Stimulated activated CD8-positive, alpha-beta memory T cell treated with anti-CD3 and anti-CD28 coated beads, Interleukin-4, amount 100 ng/mL, for 48 hours (primary cell): ENCODE measurements at regions not wholly inside any gene's neighbourhood (a gene's known extent, or its start where the extent isn't known, plus 50 kb on each side); places are given as distances from the start of the nearest gene placed in this dataset.
"Not testable (repeated sequence)": the region's sequence is repeated elsewhere in the genome, so short reads cannot be mapped to it uniquely, and the experiment has no call there.

Experiments used
- DNase-seq: peaks from one replicate; pipeline ENCODE4 v3.0.0-alpha.2; 2020

DNA sequence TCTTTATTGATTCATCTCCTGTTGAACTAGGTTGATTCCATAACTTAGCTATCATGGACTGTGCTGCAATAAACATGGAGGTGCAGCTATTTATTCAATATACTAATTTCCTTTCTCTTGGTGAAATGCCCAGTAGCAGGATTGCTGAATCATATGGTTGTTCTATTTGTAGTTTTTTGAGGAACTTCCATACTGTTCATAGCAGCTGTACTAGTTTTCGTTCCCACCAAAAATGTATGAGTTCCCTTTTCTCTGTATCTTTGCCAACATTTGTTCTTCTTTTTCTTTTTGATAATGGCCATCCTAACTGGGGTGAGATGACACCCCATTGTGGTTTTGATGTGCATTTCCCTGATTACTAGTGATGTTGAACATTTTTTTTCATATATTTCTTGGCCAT, 87.2 kb upstream of the NAV2 start:
- no peak for DNase-seq

DNA sequence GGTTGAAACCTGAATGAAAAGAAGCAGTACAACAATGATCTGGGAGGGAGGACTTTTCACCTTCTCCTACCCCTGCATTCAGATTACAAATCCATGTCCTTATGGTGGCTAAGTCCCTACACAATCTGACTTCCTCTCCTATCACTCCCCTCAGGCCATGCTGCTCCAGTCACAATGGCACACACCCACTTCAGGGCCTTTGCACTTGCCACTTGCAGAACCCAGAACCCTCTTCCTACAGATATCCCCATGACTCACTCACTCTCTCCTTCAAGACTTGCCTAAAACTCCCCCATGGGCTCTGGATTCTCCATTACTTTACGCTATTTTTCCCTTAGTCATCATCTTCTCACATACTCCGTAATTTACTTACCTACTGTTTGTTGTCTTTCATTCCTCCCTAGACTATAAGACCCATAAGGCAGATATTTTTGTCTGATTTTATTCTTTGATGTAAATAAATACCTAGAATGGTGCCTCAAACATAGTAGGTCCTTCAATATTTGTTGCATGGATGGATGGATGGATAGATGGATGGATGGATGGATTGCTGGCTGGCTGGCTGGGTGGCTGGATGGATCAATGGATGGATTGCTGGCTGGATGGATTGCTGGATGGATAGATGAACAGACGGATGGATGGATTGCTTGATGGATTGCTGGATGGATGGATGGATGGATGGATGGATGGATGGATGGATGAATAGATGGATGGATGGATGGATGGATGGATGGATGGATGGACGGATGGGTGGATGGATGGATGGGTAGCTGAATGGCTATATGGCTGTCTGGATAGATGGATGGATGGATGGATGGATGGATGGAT, 94.7 kb upstream of the NAV2 start:
- DNase-seq = no peak

DNA sequence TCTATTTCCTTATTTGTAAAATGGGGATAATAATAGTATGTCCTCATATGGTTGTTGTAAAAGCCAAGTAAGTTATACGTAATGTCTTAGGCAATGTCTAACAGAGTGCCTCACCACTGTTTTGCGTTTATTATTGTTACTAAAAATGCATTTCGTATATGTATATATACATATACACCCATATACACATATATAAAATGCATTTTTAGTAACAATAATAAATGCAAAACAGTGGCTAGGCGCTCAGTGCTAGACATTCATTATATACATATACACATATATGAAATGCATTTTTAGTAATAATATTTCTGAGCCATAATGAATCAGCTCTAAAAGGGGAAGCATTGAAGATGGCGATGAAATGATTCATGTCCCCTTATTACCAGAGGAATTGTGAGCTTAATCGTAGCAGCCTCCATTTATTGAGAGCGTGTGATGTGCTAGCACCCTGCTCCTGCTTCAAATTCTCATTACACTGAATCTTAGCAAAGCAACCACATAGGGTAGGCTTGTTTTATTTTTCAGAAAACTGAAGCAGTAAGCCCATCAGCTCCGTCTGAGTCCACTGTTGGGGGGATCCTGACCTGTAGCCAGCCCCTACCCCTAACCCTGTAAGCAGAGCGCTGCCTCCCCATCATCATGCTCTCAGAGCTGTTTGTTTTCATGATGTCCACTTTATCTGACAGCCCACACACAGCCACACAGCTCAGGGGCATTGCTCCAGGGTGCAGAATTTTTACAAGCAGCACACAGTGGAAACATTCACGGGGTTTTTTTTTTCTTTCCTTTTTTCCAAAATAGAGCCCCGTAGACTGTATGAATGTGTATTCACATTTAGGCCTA, 97.1 kb upstream of the NAV2 start:
- DNase-seq = no peak

DNA sequence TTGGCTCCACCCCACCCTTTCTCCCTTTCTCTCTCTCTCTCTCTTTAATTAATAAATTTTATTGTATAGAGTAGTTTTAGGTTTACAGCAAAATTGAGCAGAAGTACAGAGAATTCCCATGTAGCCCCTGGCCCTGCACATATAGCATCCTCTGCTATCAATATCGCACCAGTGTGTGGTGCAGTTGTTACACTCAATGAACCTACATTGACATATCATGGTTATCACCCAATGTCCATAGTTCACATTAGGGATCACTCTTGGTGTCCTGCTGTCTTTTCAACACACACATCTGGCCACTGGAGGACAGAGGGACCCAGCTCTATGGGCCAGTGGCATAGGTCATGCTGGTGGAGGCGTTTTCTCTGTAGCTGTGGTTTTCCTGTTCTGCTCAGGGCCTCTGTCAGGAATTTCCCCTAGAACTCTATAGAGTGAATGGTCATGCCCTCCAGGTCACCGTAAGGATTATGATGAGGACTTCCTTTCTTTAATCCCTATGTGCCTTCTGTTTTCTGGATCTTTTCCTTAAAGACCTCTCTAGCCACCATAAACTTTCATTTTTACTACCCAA, 98.2 kb upstream of the NAV2 start:
- DNase-seq = no peak

DNA sequence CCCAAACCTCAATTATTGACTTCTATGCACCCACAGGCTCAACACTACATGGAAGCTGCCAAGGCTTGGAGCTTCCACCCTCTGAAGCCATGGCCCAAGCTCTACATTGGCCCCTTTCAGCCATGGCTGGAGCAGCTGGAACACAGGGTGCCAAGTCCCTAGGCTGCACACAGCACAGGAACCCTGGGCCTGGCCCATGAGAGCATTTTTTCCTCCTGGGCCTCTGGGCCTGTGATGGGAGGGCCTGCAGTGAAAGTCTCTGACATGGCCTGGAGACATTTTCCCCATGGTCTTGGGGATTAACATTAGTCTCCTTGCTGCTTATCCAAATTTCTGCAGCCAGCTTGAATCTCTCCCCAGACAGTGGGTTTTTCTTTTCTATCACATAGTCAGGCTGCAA, 100.6 kb upstream of the NAV2 start:
- DNase-seq = not testable (repeated sequence)

DNA sequence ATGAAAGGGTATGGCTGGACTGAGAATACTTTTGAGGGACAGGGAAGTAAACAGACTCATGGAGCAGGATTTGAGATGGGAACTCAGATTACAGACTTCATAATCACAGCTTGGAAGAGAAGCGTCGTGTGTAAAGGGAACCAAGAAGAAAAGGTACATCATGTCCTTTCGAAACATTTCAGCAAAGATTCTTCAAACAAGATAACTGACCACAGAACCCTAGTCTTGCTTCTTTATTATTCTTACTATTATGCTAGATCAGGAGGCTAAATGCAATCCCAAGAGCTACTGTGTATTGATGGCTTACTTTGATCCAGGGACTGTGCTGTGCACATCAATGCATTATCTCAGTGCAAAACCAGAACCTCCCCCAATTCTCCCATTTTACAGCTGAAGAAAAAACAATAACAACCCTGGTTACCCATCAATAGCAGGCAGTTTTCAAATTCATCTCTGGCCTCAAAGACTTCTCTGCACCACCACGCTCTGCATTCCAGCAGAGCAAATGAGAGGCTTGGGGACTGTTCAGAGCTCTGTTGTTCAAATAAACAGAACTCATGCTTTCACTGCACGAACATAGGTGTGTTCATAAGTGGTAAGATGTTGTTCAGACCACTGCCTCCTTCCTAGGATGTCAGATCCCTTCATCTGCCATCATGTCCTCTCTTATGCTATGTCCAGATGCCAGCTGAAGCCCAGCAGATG, 104.8 kb upstream of the NAV2 start:
- DNase-seq = no peak

DNA sequence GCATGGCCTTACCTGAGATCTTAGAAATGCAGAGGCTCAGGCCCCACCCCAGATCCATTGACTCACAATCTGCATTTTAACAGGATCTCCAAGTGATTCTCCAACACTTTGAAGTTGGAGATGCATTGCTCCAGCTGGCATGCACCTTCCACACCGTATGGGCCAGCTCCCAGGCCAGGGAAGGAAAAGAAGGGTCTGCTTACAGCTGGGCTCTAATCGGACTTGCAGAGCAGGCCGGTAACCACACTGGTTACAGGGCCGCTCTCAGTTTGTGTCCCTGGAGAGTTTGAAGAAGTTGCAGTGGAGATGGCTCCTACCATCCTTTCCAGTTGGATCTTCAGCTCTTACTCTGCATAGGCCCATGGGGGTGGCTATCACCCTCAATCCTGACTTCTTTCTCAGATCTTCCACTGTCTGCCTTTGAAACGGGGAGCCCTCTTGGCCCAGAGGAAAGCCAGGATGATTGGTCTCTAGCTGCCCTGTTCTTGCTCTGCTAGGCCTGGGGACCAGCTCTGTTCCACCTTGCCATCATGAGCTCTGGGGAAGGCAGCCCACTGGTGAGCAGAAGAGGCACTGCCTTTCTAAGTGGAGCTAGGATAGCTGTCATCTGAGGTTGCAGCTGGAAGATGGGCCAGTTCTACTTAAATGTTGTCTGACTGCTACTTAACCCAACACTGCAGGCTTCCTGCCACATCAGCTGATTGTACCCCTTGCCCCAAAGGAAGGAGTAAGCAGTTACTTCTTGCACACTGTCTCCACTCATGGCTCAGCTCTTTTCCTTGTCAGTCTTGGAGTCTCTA, 105.6 kb upstream of the NAV2 start:
- no peak for DNase-seq

DNA sequence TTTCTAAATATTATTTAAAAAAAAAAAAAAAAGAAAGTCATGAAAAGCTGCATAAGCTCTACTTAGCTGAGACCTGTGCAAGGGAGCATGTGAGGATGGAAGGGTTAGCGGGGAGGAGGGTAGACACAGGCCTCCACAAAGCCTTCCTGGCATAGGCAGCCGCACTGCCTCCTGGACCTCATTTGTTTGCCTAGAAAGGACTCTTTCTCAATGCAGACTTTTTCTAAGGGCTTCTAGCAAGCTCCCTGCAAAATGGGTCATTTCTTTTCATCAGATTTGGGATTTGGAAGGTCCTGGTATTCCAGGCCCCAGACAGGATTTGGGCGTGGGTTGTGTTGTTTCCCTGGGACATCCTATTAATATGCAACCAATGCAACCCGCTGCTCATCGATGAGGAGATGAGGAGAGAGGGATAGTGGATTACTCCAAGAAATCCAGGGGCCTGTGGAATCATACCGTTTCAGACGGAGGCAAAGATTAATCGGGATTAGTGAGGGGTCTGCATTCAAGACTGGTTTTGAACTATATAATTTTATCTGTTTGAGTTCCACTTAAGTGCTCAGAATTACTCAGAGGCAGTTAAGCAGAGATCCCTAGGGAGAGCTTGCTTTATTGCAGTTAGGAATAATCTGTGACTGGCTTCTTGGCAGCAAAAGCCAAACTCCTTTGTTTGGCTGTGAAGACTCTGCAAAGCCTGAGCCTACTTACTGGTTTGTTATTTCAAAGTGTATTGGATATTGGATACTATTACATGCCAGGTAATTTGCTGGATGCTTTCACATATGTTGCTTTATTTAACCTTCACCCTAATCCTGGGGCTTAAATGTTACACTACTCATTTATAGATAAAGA, 106.9 kb upstream of the NAV2 start:
- DNase-seq = no peak

DNA sequence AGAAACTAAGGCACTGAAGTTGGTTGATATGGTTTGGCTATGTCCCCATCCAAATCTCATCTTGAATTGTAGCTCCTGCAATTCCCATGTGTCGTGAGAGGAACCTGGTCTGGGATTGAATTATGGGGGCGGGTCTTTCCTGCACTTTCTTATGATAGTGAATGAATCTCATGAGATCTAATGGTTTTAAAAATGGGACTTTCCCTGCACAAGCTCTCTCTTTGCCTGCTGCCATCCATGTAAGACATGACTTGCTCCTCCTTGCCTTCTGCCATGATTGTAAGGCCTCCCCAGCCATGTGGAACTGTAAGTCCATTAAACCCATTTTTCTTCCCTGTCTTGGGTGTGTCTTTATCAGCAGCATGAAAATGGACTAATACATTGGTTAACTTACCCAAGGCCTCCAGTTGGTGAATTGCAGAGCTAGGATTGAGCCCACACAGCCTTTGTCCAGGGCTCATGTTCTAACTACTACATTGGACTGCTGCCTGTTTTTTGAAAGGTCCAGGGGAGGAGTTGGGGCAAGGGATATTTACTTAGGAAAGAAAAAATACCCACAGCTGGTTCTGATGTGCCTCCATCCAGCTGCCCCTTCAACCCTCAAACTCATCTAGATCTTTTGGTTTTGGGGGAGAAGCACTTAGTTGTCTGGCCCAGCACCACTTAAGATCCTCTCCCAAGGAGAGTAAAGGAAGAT, 107.8 kb upstream of the NAV2 start:
- no peak for DNase-seq

DNA sequence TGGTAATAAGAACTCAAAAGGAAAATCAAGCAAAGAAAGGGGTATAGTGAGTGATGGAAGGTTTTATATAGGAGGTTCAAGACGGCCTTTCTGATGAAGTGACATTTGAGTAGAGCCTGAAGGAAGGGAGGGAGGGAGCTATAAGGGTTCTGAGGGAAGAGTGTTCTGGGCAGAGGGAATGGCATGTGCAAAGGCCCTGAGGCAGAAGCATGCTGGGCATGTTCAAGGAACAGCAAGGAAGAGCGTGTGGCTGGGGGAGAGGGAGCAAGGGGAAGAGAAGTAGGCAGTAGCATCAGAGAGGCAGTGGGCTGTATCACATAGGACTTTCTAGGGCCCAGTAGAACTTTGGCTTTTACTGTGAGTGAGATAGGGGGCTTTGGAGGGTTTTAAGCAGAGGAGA, 108.9 kb upstream of the NAV2 start:
- DNase-seq = no peak

DNA sequence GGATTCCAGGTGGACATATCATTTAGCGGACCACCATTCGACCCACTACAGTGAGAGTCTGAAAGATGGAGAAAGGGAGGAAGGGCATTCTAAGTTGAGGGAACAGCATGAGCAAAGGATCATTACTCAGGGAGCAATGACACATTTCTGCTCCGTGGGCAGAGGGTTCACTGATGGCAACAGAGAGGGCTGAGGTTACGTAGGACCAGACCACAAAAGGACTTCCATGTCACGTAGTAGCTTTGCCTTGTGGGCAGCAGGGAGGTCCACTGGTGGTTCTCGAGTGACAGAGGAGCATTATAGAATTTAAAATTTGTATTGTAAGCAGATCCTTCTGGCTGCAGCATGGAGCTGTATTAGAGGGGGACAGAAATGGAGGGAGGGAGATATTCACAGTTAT, 109.7 kb upstream of the NAV2 start:
- no peak for DNase-seq

DNA sequence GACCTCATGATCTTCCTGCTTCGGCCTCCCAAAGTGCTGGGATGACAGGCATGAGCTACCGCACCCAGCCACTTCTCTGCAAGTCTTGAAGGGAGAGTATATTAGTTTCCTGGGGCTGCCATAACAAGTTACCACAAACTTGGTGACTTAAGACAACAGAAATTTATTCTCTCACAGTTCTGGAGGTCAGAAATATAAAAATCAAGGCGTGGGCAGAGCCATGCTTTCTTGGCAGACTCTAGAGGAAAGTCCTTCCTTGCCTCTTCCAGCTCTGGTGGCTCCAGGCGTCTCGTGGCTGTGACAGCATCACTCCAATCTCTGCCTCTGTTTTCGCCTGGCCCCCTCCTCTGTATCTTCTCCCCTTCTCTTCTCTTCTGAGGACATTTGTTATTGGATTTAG, 110.2 kb upstream of the NAV2 start:
- no peak for DNase-seq

DNA sequence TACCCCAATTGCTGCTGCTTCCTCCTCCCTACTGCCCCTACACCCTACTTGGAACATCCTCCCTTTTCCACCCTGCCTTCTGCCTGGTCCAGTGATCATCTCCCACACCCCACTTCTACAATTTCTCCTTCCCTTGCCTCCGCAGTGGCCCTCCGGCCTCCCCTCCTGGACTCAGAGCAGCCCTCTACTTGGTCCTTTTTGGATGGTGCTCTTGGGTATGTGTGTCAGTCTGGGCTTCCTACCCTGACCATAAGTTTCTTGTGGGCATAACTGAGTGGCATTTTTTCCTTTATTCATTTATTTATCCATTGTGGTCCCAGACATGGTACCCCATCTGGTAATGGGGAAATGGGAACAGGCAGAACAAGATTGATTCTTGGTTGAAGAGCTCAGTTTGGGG, 111.4 kb upstream of the NAV2 start:
- no peak for DNase-seq

DNA sequence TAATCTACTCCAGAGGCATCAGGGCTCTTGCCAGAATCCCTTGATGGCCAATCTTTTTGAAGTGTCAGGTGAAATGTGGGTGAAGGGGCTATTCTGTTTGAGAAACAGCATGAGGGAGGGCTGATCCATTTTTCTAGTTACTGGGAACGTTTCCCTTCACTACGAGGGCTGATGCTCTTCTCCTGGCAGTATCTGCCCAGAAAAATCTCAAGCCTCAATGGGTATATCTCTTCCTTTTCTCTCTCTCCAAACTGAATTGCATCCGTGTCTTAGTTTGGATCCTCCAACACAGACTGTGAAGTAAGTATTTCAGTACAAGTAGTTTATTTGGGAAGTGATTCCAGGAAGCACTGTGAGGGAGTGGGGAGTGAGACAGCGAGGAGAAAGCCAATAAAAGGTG, 113.0 kb upstream of the NAV2 start:
- no peak for DNase-seq

DNA sequence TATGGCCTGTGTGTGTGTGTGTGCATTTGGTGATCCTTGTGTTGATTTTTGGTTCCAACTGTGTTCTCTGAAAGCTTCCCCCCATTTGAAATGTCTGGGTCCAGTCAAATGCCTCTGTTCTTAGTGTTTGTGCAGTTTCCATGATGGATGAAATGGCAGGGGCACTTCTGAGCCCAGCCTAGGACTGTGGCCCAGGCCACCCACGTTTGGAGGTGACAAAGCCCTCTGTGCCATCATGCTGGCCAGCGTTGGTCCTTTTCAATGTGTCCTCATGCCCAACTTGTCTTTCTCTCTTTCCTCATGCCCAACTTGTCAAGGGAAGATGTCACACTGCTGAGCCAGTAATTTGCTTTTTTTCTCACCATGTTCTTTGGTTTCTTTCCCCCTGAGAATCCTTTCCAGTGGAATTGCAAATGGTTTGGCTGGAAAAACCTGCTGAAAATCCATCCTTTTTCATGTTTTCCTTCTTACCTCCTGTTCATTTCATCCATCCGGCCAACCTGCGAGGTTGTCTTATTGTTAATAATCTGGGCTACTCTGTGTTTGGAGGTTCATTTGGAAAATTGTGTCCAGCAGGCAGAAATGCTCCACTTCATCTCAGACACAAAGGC, 113.7 kb upstream of the NAV2 start:
- no peak for DNase-seq

DNA sequence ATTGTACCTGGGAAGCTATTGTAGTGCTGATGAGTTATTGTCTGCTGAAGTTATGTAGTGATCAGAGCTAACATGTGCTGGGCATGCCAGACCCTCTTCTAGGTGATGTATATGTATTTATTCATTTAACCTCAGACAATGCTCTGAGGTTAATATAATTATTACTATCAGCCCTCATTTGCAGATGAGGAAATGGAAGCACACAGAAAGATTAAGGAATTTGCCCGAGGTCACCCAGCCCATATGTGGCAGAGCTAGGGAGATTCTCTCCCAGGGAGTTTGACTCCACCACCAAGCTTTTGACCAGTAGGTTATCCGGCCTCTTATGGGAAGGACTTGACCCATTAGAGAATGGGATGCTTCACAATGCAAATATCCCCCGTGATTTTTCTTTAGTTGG, 114.2 kb upstream of the NAV2 start:
- no peak for DNase-seq

DNA sequence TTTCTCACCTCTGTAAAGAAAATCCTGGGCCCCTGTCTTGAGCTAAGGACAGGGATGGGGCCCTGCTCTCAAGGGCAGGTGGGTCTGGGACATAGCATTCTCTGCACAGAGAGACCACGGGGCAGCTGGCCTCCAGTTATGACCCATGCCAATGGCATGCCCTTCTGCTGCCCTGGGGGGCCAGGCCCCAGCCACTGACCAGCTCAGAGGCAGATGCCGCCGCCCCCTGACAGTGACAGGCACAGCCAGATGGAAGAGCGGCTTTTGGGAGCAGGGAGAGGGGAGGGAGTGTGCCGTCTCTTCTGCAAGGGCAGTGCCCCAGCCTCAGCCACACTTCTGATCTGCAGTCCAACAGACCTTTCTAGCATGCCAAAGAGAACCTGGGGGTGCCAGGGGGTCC, 114.8 kb upstream of the NAV2 start:
- DNase-seq = no peak

DNA sequence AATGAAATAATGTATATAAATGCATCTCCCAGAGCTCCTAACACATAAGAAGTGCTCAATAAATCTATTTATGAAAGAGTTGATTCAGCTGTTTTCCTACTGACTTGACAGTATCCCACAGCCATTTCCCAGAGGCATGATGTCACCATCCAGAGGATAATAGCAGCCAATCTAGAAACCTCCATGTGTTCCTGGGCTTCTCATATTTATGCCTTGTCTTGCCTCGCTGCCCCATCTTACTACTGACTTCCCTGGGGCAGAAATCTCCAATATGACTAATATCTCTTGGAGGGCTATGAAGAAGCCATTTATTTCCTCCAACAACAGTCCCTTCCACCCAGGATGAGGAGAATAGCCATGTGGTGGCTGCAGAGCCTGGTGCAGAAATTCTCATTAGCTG, 115.4 kb upstream of the NAV2 start:
- DNase-seq = no peak

DNA sequence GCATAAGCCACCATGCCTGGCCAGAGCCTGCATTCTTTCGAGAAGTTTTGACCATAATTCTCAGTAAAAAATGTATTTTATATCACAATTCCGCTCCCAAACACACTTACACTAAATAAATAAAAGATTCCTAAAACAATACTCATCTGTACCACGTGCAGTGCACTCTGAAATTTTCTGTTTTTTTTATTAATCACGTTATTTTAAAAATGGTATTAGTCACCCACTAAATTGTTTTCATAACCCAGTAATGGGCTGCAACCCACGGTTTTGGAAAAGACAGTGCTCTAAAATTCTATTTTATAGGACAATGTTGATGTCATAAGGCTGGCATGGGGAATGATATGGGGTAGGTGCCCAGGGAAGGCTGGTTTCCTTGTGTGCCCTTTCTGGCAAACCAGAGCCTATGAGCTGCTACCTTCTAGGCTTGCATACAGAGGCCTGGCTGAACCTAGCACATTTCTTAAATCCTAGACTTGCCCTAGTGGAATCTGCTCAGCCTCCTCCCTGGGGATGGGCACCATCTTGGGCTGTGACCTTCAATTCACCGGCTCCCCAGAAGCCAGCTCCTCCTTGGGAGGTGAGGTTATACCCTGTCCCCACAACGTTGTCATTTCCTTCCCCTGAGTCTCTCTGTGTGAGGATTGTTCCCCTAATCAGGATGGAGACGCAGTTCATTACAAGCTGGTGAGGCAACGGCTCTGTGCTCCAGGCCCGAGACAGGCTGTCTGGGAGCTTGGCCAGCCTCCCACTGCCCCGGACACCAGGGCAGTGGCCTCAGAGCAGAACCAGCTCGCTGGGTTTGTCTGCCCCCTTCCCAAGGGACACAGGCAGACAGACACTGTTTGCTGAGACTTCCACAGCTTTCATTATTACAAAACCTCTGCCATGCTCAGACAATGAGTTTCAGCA, 116.5 kb upstream of the NAV2 start:
- DNase-seq = no peak
